CD4-positive, alpha-beta T cell treated with Interleukin-17A for 1 hour (primary cell): ENCODE measurements at regions not wholly inside any gene's neighbourhood (a gene's known extent, or its start where the extent isn't known, plus 50 kb on each side); places are given as distances from the start of the nearest gene placed in this dataset.

ENCODE experiments used
- DNase-seq: peaks from one replicate; pipeline ENCODE4 v3.0.0-alpha.2; 2020

GRCh38 chr15:95096651-95097050, 865.3 kb downstream of the MCTP2 start:
- no peak for DNase-seq

- DNase-seq = no peak
These were observed 866.0 kb downstream of the MCTP2 start for GRCh38 chr15:95097361-95097760.

- DNase-seq = no peak
These were observed 873.9 kb downstream of the MCTP2 start for GRCh38 chr15:95105229-95105628.

GRCh38 chr15:95106801-95107200, 875.4 kb downstream of the MCTP2 start:
- no peak for DNase-seq

GRCh38 chr15:95108673-95109072, 877.3 kb downstream of the MCTP2 start:
- no peak for DNase-seq

- DNase-seq = no peak
These were observed 880.6 kb downstream of the MCTP2 start for GRCh38 chr15:95111969-95112368.

- no peak for DNase-seq
These were observed 881.7 kb downstream of the MCTP2 start for GRCh38 chr15:95113041-95113440.

GRCh38 chr15:95119041-95119610, 887.8 kb downstream of the MCTP2 start:
- DNase-seq = no peak

GRCh38 chr15:95120595-95120994, 889.2 kb downstream of the MCTP2 start:
- DNase-seq = no peak

GRCh38 chr15:95121191-95121590, 889.8 kb downstream of the MCTP2 start:
- no peak for DNase-seq

- no peak for DNase-seq
These were observed 894.4 kb downstream of the MCTP2 start for GRCh38 chr15:95125803-95126202.

- no peak for DNase-seq
These were observed 896.0 kb downstream of the MCTP2 start for GRCh38 chr15:95127356-95127755.

GRCh38 chr15:95129574-95129973, 898.2 kb downstream of the MCTP2 start:
- no peak for DNase-seq

GRCh38 chr15:95131131-95131556, 899.8 kb downstream of the MCTP2 start:
- DNase-seq = no peak

- no peak for DNase-seq
These were observed 901.4 kb downstream of the MCTP2 start for GRCh38 chr15:95132774-95133173.

GRCh38 chr15:95134431-95135110, 903.2 kb downstream of the MCTP2 start:
- DNase-seq = no peak

- no peak for DNase-seq
These were observed 907.4 kb downstream of the MCTP2 start for GRCh38 chr15:95138604-95139270.

- no peak for DNase-seq
These were observed 910.1 kb downstream of the MCTP2 start for GRCh38 chr15:95141486-95141885.

- no peak for DNase-seq
These were observed 911.2 kb downstream of the MCTP2 start for GRCh38 chr15:95142531-95142930.

- no peak for DNase-seq
These were observed 915.1 kb downstream of the MCTP2 start for GRCh38 chr15:95146481-95146880.

GRCh38 chr15:95148183-95148582, 916.8 kb downstream of the MCTP2 start:
- DNase-seq = no peak

- no peak for DNase-seq
These were observed 917.7 kb downstream of the MCTP2 start for GRCh38 chr15:95149036-95149435.

GRCh38 chr15:95149771-95150170, 918.4 kb downstream of the MCTP2 start:
- DNase-seq = no peak

- DNase-seq = no peak
These were observed 919.1 kb downstream of the MCTP2 start for GRCh38 chr15:95150466-95150865.
